ENCODE measurements at regions not wholly inside any gene's neighbourhood (a gene's known extent, or its start where the extent isn't known, plus 50 kb on each side); places are given as distances from the start of the nearest gene placed in this dataset.

DNA sequence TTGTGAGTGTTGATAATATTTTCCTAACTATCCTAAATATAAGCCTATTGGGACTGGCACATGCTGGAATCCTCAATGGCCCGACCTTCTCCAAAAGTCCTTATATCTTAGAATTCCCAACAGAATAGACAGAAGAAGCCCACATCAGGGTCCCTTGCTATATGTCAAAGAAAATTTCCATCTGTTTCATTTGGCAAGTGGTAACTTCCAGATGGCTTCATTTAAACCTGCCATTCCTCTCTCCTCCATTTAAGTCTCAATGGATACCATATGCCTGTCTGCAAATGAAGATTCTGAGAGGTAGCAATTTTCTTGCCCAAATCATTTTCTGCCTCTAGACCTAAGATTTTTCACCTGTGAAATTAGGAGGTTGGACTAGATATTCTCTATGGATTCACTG, 73.1 kb upstream of the KCNA4 start:
- DNase-seq (ENCODE audit: low read depth): no peak

GRCh38 chr11:30091246-30091645, 74.4 kb upstream of the KCNA4 start:
- DNase-seq (ENCODE audit: low read depth): no peak

- DNase-seq (ENCODE audit: low read depth): no peak
These were observed 74.9 kb upstream of the KCNA4 start for GRCh38 chr11:30091737-30092136.

GRCh38 chr11:30092518-30092917, 75.7 kb upstream of the KCNA4 start:
- no peak for DNase-seq (ENCODE audit: low read depth)

GRCh38 chr11:30100495-30100894, 83.7 kb upstream of the KCNA4 start:
- DNase-seq (ENCODE audit: low read depth): no peak

GRCh38 chr11:30106222-30107181, 89.7 kb upstream of the KCNA4 start:
- DNase-seq (ENCODE audit: low read depth): no peak

DNA sequence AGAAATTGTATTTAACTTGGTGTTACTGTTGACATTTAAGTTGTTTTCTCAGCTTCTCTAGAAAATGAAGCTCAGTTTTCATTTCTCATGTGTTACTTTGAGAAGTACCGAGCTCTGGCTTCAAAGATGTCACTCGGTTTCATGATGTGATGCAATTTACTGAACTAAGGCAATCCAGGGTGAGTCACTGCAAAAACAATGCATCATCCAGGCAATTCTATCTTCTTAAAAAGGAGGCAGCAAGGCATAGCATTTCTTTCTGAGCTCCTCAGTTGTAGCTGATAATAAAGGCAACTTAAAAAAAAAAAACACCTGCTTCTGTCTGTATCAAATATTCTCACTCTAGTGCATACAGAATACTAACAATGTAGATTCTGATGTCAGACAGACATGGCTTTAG, 91.1 kb upstream of the KCNA4 start:
- DNase-seq (ENCODE audit: low read depth): peak; percentile 89

DNA sequence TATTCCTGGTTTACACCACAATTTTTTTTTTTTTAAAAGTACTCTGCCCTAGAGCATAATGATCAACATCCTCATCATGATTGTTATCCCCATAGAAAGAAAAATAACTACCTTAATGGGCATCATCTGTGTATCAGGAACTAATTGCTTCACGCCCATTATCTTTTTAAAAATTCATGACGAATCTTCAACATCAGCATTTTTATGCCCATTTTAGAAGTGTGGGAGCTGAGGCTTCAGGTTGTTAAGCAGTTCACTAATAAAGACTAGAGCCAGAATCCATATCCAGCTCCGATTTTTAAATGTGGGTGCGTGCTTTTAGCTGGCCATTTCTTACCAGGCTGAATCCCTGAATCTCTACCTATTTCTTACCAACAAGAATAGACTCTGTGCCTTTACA, 92.9 kb upstream of the KCNA4 start:
- DNase-seq (ENCODE audit: low read depth): no peak

DNA sequence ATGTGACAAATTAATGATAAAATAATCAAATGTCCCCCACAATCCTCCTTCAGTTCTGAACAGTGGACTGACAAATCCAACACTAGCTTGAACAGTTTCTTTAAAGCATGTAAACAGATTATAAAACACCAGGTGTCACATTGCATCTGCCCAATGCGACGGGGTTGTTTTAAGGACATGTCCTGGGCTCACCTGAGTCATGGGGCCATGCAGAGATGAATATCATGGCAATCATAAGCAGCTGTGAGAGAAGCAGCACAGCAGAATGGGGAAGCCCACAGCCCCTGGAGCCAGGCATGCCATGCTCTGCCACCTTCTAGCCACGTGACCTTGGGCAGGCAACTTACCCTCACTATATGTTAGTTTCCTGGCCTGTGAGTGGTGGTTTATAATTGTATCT, 93.9 kb upstream of the KCNA4 start:
- DNase-seq (ENCODE audit: low read depth): no peak

DNA sequence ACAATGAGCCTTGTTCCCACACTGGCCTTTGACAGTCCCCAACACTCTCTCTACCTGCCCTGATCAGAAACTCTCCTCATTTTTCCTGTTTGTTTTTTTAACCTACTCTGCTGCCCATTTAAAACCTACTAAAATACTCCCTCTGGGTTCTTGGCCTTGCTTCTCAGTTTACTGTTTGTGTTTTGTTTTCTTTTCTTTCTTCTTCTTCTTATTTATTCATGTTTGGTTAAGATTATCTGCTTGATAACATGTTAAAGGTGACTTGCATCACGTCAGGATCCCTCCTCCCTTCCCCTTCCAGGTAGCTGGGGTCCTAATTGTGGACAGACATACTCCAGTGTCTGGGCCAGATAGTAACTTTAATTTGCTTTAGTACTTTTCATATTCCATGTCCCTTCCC, 95.0 kb upstream of the KCNA4 start:
- no peak for DNase-seq (ENCODE audit: low read depth)

DNA sequence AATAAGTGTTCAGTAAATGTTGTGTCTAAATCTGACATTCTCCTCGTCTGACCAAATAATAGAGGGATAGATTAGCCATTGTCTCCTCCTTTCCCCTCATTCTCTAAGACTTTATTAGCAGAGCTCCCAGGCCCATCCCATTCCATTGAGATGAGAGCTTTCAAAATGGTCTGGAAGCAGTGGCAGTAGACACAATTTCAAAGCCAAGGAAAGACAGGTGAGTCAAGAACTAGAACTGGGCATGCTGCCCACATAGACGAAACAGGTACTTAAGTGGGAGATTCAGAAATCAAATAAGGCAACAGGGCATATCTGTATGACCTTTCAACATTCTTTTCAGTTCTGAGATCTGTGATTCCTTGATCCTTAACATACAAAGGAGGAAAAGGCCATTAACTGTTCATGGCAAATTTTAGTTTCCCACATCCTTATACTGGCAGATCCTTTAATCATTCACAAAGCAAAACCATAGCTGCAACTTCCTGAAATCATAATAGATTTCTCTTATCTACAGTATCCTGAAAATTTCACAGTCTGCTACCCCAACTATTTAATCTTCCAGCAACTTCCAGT, 96.6 kb upstream of the KCNA4 start:
- DNase-seq (ENCODE audit: low read depth): no peak

DNA sequence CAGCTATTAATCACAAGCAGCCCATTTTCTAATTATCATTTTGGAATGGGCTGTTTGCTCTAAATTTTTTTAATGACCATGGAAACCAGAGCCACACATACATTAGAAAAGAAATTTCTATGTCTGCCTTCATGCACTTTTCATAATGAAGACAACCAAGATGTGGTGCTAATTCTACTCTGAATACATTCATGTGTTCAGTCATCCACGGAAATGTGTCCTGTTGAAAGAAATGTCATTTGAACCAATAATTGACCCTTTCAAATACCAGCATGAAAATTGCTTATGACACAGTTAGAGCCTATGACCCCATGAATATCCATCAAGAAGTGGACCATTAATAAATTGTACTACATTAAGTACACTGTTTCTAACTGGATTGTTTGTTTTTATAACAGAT, 99.7 kb upstream of the KCNA4 start:
- DNase-seq (ENCODE audit: low read depth): no peak

GRCh38 chr11:30120045-30120589, 103.3 kb upstream of the KCNA4 start:
- no peak for DNase-seq (ENCODE audit: low read depth)

DNA sequence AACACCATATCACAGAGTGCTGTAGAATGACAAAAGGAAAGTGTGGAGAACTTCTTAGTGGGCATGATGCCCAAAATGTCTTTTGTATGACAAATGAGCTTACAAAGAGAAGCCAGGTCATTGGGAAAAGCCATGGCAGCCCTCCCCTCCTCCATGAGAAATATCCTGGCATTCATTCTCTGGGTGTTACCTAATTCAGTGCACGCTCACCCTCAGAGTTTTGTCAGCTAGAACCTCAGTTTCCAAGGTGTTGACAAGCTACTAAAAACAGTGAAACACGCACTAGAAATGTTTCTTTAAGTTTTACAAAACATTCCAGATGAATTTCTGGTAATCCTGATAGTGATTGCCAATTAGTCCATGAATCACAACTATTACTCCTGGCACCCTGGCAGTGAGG, 105.4 kb upstream of the FSHB start:
- DNase-seq (ENCODE audit: low read depth): no peak

GRCh38 chr11:30128269-30128932, 102.4 kb upstream of the FSHB start:
- DNase-seq (ENCODE audit: low read depth): peak; percentile 62

DNA sequence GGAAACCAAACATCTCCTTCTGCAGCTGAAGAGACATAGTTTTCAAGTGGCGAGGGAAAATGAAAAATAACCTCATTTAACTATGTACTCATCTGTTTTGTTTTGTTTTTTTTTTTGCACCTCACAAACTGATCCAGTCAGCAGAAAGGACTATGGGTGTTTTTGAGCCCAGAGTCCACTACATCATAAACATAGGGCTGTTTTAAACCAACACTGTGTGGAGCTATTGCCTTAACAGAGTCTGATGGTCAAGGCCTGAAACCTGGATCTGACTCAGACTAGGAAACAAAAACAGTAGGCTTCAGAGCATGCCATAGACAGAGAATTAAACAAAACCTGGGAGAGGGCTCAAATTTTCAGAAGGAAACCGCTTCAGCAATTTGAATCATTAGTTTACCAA, 99.3 kb upstream of the FSHB start:
- peak; percentile 25 for DNase-seq (ENCODE audit: low read depth)

GRCh38 chr11:30133281-30133680, 97.5 kb upstream of the FSHB start:
- DNase-seq (ENCODE audit: low read depth): no peak

GRCh38 chr11:30143098-30143705, 87.6 kb upstream of the FSHB start:
- DNase-seq (ENCODE audit: low read depth): peak; percentile 9

DNA sequence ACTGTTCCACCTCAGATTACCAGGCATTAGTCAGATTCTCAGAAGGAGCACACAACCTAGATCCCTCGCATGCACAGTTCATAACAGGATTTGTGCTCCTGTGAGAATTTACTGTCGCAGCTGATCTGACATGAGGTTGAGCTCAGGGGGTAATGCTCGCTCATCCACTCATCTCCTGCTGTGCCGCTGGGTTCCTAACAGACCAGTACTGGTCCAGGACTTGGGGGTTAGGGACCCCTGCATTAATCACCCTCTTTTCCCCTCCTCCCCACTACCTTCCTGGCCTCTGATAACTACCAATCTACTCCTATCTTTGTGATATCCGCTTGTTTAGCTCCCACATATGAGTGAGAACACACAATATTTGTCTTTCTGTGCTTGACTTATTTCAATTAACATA, 83.5 kb upstream of the FSHB start:
- DNase-seq (ENCODE audit: low read depth): no peak

DNA sequence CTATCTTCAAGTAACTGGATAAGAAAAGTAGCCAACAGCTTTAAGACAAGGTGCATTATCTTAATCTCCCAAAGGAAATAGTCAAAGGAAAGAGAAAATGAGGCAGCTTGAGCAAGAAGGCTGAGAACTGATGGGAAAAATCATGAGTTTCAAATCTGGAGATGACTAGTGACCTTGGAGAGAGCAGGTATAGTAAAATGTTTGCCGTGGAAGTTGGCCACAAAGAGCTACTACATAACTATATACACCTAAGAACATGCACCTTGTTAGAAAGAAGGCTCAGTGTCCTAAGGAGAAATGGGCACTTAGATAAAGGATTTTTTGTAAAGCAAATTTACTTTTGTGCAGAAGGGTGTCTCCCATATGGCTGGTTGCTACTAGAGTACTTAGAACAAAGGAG, 80.8 kb upstream of the FSHB start:
- no peak for DNase-seq (ENCODE audit: low read depth)

DNA sequence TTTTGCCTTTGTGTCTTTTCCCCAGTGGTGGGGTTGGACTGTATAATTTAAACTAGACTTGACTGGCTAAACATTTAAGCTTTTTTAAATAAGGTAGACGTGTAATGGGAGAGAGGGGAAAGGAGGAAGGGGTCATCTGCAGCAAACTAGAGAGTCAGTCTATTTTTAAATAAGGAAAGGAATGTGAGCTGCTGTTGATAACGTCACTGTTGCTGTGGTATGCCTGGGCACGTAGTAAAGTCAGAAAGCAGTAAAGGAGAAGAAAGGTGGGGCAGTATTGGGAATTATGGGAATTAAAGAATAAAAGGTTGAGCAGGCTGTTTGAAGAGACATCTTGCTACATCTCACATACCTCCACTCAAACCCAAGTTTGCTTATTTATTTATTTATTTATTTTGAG, 80.4 kb upstream of the FSHB start:
- DNase-seq (ENCODE audit: low read depth): no peak

GRCh38 chr11:30153008-30153407, 77.8 kb upstream of the FSHB start:
- DNase-seq (ENCODE audit: low read depth): no peak
